NB4 (cell line): ENCODE measurements at regions not wholly inside any gene's neighbourhood (a gene's known extent, or its start where the extent isn't known, plus 50 kb on each side); places are given as distances from the start of the nearest gene placed in this dataset.

Experiments used
- CTCF ChIP-seq: IDR thresholded peaks from one replicate; pipeline ENCODE4 v1.5.1; 2012; ENCODE audit warnings: low read depth, low read length
- MAX ChIP-seq: IDR thresholded peaks from 2 replicates; pipeline ENCODE4 v1.6.1; 2011; ENCODE audit warnings: low read depth, low read length
- MYC ChIP-seq: IDR thresholded peaks from 2 replicates; pipeline ENCODE4 v1.6.1; 2011; ENCODE audit warnings: low read depth, low read length
- POLR2A ChIP-seq: IDR thresholded peaks from 2 replicates; pipeline ENCODE4 v1.6.1; 2011; ENCODE audit warnings: mild to moderate bottlenecking; ENCODE audit not compliant: insufficient read length; ENCODE audit errors: extremely low read depth

- no peak for TF ChIP-seq CTCF
- no peak for TF ChIP-seq POLR2A
- no peak for TF ChIP-seq MAX
- no peak for TF ChIP-seq MYC
Observed at GRCh38 chr3:106619-107018, 89.9 kb upstream of the CHL1 start.
